SK-N-MC (cell line): ENCODE measurements at regions not wholly inside any gene's neighbourhood (a gene's known extent, or its start where the extent isn't known, plus 50 kb on each side); places are given as distances from the start of the nearest gene placed in this dataset.

ENCODE experiments used
- EZH2 ChIP-seq: fragments of 200-600 bp; sonication (generic); IDR thresholded peaks from one replicate; pipeline ENCODE4 v1.6.1; 2017; ENCODE audit warnings: antibody characterized with exemption
- FOXP2 ChIP-seq: optimal IDR thresholded peaks from 2 replicates; pipeline ENCODE3; 2011; ENCODE audit warnings: mild to moderate bottlenecking, moderate library complexity; ENCODE audit not compliant: insufficient read depth; ENCODE audit errors: extremely low read length, control extremely low read depth
- POLR2AphosphoS5 ChIP-seq: IDR thresholded peaks from 2 replicates; pipeline ENCODE4 v1.6.1; 2012; ENCODE audit warnings: mild to moderate bottlenecking, low read depth, low read length, borderline replicate concordance

- TF ChIP-seq EZH2 (no peak), POLR2AphosphoS5 (no peak), FOXP2 (no peak)
Observed at GRCh38 chr9:84493284-84493947, 152.9 kb upstream of the SLC28A3 start.
